GM12891 (cell line): ENCODE measurements at regions not wholly inside any gene's neighbourhood (a gene's known extent, or its start where the extent isn't known, plus 50 kb on each side); places are given as distances from the start of the nearest gene placed in this dataset.

ENCODE experiments used
- POLR2A ChIP-seq: IDR thresholded peaks from 2 replicates; pipeline ENCODE4 v1.6.1; 2011; ENCODE audit warnings: low read depth, low read length, control low read depth
- POLR2AphosphoS5 ChIP-seq: IDR thresholded peaks from 2 replicates; pipeline ENCODE4 v1.6.1; 2011; ENCODE audit warnings: low read depth, low read length, control low read depth
- POU2F2 ChIP-seq: IDR thresholded peaks from 2 replicates; pipeline ENCODE4 v1.6.1; 2011; ENCODE audit warnings: low read depth, mild to moderate bottlenecking, control low read depth, low read length, moderate library complexity
- SPI1 ChIP-seq: IDR thresholded peaks from 2 replicates; pipeline ENCODE4 v1.6.1; 2011; ENCODE audit warnings: low read depth, low read length, control low read depth
- TAF1 ChIP-seq: IDR thresholded peaks from 2 replicates; pipeline ENCODE4 v1.6.1; 2011; ENCODE audit warnings: low read depth, low read length, control low read depth

GRCh38 chr14:41397926-41398325 lies 208.8 kb upstream of the LRFN5 start:
- TF ChIP-seq TAF1 = no peak
- TF ChIP-seq POLR2AphosphoS5 = no peak
- no peak for TF ChIP-seq POLR2A
- no peak for TF ChIP-seq SPI1
- no peak for TF ChIP-seq POU2F2
